LNCAP (cell line): ENCODE measurements at regions not wholly inside any gene's neighbourhood (a gene's known extent, or its start where the extent isn't known, plus 50 kb on each side); places are given as distances from the start of the nearest gene placed in this dataset.

ENCODE experiments used
- CTCF ChIP-seq: fragments of 450-650 bp; IDR thresholded peaks from 2 replicates; pipeline ENCODE4 v1.5.1; 2017; ENCODE audit warnings: mild to moderate bottlenecking

- TF ChIP-seq CTCF, result no peak
Measured at GRCh38 chr3:137588871-137589270, 175.2 kb upstream of the SOX14 start.

- no peak for TF ChIP-seq CTCF
Measured at GRCh38 chr3:137610723-137611122, 153.4 kb upstream of the SOX14 start.

- TF ChIP-seq CTCF, result no peak
Measured at GRCh38 chr3:137612291-137612690, 151.8 kb upstream of the SOX14 start.

GRCh38 chr3:137615659-137616418 lies 148.3 kb upstream of the SOX14 start:
- no peak for TF ChIP-seq CTCF

- no peak for TF ChIP-seq CTCF
Measured at GRCh38 chr3:137641879-137642704, 122.0 kb upstream of the SOX14 start.

- TF ChIP-seq CTCF, result no peak
Measured at GRCh38 chr3:137642831-137643230, 121.3 kb upstream of the SOX14 start.

GRCh38 chr3:137647179-137647578 lies 116.9 kb upstream of the SOX14 start:
- TF ChIP-seq CTCF, result no peak
